ENCODE measurements at regions not wholly inside any gene's neighbourhood (a gene's known extent, or its start where the extent isn't known, plus 50 kb on each side); places are given as distances from the start of the nearest gene placed in this dataset.
"Not testable (repeated sequence)": the region's sequence is repeated elsewhere in the genome, so short reads cannot be mapped to it uniquely, and the experiment has no call there.

- not testable (repeated sequence) for TF ChIP-seq CTCF (IDR thresholded peaks at IDR 0.05); E2F5 (CRISPR knock-in tag; IDR thresholded peaks at IDR 0.05); CREB1 (CRISPR knock-in tag; IDR thresholded peaks at IDR 0.05)
Measured at GRCh38 chr7:76937330-76937729, 94.8 kb downstream of the SPDYE17 start.

Measured in WTC11 (cell line).